ENCODE measurements at regions not wholly inside any gene's neighbourhood (a gene's known extent, or its start where the extent isn't known, plus 50 kb on each side); places are given as distances from the start of the nearest gene placed in this dataset.
"Not testable (repeated sequence)": the region's sequence is repeated elsewhere in the genome, so short reads cannot be mapped to it uniquely, and the experiment has no call there.

DNA sequence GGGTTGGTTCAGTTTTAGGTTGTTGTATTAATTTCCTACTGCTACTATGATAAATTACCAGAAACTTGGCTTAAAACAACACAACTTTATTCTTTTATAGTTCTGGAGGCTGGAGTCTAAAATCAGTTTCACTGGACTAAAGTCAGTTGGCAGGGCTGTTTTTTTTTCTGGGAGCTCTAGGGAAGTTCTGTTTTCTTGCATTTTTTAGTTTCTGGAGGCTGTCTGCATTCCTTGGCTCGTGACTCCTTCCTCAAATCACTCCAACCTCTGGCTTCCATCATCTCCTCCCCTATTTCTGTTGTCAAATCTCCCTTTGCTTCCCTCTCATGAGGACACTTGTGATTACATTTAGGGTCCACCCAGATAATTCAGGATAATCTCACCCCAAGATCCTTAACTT lies 51.3 kb upstream of the SUB1 start:
- no peak for DNase-seq

DNA sequence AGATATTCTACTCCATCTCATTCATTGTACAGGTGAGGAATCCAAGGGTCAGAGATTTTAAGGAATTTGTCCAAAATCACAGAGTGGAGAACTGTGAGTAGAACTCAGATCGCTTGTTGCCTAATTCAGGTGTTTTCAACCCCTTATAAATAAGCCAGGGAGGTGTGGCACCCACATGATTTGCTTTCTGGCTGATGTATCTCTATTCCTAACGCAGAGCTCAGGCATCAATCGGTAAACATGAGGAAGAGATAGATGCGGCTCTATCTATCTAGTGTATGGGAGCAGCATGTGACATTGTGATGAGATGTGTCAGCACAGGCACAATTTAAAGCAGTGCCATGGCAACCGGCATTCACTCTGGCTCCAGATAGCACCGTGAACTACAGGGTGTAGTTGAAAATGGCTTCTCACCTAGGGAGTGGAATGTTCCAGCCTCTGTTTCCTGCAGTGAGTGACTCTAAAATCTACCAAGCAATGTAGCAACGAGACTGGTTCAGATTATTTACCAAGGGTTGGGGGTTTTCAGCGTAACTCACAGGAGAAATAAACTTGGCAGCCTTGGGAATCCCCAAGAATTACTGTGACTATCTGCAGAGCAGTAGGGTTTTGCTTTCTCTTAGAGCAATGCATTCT lies 53.4 kb upstream of the SUB1 start:
- peak; percentile 55 for DNase-seq

DNA sequence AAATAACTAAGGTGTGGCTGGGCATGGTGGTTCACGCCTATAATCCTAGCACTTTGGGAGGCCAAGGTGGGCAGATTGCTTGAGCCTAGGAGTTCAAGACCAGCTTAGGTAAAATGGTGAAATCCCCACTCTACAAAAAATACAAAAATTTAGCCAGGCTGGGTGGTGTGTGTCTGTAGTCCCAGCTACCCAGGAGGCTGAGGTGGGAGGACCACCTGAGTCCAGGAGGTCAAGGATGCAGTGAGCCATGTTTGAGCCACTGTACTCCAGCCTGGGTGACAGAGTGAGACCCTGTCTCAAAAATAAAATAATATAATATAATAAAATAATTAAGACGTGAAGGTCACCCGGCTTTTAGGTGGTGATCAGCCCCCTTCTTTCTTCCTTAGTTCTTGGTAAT lies 58.0 kb upstream of the SUB1 start:
- not testable (repeated sequence) for DNase-seq

DNA sequence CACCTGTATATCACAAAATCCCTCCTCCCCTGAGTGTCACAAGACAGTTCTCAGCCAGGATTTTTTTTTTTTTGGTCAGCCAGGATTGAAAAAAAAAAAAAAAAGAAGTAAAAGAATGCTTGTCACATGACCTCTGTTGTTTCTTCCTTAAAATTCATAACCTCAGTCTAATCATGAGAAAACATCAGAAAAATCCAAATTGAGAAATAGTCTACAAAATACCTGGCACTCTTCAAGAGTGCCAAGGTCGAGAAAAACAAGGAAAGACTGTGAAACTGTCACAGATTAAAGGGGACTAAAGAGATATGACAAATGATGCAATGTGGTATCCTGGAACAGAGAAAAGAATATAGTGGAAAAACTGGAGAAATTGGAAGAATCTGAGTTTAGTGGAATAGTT lies 58.5 kb upstream of the SUB1 start:
- DNase-seq = no peak

DNA sequence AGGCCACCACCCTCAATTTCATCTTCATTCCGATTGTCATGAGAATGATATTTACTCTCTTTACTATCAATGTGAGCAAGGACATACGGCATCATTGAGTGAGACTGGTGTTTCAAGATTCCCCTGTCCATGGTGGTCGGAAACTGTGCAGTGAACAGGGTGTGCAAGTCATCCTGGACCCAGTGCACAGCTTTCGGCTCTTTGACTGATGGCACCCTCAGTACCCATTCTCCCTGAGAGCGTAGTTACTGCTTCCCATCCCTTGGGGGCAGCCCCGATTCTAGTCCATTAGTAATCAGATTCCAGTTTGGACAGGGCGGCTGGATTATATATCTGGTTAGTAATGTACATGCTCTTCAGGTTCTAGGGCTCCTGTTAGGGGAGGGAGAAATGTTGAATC lies 61.7 kb upstream of the SUB1 start:
- DNase-seq = no peak

DNA sequence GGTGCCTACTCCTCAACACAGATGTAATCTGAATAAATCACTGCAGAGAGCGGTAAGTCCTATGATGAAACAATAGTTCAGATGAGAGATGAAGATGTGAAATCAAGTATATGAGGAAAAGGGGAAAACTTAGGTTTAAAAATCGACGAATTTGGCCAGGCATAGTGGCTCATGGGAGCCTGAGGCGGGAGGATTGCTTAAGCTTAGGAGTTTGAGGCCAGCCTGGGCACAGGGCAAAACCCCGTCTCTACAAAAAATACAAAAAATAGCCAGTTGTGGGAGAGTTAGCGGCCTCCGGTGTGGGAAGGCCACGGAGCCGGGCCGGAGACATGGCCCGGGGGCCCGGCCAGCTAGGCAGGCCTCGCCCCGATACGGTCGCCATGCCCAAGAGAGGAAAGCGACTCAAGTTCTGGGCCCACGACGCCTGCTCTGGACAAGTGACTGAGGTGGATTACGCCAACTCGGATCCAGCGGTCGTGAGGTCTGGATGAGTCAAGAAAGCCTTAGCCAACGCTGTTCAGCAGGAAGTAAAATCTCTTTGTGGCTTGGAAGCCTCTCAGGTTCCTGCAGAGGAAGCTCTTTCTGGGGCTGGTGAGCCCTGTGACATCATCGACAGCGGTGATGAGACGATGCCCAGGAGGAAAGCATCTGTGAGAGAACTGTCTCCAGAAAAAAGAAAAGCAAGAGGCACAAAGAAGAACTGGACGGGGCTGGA lies 62.8 kb upstream of the SUB1 start:
- DNase-seq = no peak

DNA sequence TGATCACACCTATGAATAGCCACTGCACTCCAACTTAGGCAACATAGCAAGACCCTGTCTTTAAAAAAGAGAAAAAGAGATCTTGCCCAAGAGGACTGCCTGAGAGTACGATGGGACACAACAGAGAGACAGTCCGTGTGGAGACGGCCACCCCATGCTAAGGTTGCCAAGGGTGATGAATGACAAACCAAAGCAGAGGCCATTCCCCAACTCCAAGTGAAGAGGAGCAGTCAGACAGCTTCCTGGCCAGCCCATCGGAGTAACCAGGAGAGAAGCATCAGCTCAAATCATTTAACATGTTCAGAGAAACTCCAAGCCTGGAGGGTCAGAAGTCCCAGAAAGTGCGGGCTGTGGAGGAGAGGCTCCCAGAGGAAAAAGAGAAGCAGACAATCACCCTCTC lies 63.9 kb upstream of the SUB1 start:
- DNase-seq = no peak

DNA sequence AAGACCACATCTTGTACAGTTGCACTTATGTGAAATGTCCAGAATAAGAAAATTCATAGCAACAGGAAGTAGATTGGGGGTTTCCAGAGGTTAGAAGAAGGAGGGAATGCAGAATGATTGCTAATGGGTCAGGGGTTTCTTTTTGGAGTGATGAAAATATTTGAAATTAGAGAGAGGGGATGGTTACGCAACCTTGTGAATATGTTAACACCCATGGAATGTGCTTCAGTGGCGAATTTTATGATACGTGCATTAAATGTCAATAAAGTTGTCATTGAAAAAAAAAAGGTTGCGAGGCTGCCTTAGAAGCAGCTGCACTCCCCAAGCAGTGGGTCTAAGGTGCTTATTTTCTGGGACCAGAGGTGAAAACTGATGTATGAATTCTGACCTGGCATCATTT lies 64.4 kb upstream of the SUB1 start:
- no peak for DNase-seq

DNA sequence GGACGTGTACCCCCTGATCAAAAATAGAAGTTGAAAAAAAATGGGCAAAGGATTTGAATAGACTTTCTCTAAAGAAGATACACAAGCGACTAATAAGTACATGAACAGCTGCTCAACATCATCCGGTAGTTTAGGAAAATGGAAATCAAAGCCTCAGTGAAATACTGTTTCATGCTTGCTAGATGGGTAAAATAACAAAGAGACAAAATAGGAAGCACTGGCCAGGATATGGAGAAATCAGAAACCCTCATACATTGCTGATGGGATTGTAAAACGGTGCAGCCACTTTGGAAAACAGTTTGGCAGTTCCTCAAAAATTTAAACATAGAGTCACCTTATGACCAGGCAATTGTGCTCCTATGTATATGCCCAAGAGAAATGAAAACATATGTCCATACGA lies 65.0 kb upstream of the SUB1 start:
- no peak for DNase-seq

DNA sequence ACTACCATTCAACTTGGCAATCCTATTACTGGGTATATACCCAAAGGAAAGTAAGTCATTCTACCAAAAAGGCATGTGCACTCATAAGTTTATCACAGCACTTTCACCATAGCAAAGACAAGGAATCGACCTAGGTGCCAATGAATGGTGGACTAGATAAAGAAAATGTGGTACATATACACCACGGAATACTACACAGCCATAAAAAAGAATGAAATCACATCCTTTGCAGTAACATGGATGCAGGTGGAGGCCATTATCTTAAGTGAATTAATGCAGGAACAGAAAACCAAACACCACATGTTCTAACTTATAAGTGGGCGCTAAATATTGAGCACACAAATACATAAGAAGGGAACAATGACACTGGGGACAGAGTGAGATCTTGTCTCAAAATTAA lies 65.8 kb upstream of the SUB1 start:
- no peak for DNase-seq

DNA sequence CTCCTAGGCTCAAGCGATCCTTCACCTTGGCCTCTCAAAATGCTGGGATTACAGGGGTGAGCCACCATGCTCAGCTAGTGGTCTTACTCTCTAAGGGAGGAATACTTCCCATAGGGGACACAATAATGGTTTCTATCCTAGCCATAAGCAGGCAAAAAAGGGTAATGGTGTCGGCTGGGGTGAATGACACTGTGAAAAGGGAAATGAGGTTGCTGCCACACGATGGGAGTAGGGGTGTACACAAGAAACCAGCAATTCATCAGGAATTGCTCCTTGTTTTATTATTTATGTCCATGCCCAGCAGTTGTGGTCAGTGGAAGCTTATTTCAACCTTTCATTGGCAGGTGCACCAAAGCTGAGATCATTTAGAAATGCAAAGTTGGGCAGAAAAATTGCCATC lies 70.3 kb upstream of the ZFR start:
- DNase-seq = no peak

DNA sequence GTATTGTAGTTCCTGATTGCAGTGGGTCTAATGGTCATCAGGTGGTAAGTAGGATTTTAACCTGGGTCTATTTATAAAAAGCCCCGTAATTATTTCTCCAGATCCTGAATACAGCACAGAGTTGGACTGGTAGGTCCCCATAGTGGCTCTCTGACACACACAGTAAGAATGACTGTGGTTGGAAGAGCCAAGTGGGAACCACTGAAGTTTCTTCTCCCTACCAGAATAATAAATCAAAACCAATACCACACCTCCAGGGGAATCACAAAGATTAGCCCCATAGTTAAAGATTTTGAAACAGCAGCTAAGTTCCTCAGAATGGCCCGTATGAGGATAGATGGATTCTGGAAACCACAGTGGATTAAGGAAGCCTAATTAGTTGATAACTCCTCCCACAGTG lies 68.4 kb upstream of the ZFR start:
- DNase-seq = no peak

DNA sequence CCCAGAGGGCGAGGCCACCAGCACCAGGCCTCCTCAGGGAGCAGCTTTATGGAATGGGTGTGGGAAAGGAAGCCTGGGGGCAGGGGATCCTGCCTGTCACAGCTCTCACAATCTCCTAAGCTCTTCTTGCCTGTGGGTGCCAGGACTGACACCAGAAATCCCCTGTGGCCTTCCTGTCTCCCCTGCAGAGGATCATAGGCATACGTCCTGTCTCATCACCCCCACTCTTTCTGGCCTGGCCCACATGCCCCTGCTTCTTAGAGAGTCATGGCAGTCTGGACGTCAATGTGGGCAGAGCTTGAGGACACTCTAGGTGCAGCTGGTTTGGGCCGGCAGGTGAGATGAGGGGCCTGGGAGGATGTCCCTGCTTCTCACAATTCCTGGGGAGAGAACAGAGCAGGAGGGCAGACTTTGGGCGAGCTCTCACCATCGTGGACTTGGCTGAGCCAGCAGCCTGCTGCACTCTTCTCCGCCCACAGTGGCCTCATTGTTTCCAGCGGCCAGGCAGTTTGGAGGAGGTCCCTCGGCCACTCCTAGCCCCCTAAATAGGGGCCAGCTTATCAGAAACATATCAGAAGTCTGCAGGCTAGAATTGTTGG lies 67.3 kb upstream of the ZFR start:
- DNase-seq = no peak

DNA sequence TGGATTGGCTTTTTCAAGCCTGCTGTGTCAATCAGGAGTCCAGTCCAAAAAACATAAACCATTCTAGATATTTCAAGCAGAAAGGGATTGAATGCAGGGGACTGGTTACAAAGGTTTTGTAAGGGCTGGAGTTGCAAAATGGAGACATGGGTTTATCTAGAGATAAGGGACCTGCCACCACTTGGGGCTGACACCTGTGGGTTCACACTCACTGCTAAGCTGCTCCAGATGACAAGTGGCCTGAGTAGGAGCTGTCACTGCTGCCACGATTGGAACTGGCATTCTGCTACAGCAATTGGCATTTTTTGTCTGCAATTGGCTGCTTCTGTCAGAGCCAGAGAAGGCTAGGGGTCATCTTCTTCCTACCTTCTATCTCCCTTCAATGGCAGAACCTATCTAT lies 66.3 kb upstream of the ZFR start:
- DNase-seq = no peak

DNA sequence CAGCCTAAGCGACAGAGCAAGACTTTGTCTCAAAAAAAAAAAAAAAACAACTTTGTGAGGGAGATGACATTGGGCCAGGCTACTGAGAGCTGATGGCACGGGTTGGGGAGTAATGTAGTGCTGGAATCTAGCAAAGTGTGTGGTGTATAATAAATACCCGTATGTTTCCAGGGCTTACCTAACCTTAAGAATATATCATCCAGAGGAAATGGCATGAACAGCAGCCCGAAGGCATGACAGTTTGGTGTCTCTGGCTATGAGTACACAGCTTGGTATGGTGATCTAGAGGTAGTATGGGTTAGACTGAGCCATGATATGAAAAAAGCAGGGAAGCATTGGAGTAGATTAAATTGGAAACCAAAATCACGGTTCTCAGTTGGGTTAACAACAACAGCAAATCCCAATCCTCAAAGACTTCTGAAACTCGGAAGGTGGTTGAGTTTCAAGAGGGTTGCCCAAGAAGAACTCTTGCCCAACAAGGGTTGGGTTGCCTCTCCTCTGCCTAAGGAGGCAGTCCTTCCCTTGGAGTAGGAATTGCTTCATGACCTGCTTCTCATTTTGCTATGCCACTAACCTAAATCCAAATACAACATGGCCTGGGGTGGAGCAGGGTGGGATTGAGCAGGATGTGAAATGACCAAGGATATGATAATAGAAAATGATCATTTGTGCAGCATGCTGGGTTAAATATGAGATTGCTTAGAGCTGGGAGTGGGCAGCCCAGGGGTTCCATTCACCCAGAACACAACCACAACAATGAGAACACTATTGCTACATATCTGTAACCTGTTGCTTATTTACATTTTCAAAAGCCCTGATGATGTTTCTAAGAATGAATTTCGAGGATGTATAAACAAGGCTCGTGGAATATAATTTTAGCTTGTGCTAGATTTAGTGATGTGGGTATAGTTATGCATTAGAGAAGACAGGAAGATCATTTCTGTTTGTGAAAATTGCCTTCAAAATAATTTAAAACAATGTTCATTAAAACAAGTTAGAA lies 64.6 kb upstream of the ZFR start:
- no peak for DNase-seq

DNA sequence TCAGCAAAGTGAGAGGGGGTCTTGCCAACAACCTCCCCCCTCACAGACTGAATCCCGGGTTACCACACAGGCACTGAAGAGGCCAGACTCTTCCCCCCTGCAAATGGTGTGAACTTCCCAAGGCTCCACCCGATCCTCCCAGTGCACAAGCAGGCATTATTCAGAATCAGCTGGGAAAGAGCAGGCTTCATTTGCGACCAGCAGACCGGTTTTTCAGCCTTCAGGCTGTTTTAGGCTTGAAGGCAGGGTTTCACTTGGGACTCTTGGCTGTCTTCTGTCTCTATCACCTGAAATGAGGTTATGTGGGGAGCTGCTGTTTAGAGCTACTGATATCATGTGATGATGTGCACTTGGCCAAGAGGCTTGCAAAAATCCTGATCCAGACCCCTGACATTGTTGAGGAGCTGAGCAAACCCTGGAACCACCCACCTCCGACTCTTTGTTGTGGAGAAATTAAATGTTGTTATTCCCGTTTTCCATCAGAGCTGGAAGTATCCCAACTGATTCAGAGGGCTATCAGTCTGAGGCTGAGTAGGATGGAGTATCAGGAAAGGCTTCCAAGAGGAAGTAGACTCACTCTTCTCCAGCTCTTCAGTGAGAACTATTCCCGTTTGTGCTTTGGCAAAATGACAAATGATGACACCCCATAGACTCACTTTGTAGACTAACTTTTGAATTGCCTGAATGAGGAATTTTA lies 63.3 kb upstream of the ZFR start:
- no peak for DNase-seq

DNA sequence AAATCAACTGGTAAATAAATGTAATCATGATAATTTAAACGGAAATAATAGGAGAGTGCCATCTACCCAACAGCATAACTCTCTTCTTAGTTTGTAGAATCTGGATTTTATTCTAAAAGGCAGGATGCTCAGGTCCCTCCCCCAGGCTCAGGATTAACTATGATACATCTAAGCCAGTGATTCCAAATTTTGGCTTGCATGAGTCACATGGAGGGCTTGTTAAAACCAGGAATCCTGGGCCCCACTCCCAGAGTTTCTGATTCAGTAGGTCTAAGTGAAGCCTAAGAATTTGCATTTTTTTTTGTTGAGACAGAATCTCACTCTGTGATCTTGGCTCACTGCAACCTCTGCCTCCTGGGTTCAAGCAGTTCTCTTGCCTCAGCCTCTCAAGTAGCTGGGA lies 62.3 kb upstream of the ZFR start:
- DNase-seq = no peak

DNA sequence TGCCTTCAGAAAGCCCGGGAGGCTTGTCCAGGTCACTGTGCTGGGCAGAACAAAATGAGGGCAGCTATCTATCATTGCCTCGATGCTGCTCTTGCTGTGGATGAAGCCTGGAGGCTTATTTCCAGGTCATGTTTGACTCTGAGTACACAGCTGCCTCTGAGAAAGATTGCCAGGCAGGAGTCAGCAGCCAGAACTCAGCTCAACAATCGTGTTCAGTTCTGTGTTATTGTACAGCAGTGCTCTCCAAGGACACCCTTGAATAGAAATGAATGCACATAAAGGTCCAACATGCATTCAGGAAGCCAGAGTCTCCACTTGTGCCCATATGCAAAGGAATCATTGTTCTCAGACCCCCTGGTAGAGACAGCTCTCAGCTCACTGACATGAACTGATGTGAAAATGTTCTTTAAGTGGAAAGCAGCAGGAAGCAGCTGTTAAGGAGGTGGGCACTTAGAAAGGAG lies 61.7 kb upstream of the ZFR start:
- no peak for DNase-seq

DNA sequence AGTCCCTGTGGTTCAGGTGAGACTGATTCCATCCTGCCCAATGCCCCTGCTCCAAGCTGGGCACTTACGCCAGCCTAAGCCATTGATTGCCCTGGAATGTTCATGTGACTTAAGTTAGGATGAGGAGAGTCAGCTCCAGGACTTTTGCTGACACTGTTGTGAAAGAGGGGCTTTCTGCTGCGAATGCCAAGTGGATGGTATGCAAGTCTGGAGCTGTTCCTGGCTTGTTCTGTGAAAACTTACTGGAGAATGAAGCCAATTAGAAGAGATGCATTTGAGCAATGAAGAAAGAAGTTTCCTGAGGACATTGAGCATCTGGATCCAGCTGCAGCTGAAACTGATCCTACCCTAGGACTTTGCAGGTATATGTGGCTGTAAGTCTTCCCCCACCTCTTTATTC lies 61.2 kb upstream of the ZFR start:
- no peak for DNase-seq

DNA sequence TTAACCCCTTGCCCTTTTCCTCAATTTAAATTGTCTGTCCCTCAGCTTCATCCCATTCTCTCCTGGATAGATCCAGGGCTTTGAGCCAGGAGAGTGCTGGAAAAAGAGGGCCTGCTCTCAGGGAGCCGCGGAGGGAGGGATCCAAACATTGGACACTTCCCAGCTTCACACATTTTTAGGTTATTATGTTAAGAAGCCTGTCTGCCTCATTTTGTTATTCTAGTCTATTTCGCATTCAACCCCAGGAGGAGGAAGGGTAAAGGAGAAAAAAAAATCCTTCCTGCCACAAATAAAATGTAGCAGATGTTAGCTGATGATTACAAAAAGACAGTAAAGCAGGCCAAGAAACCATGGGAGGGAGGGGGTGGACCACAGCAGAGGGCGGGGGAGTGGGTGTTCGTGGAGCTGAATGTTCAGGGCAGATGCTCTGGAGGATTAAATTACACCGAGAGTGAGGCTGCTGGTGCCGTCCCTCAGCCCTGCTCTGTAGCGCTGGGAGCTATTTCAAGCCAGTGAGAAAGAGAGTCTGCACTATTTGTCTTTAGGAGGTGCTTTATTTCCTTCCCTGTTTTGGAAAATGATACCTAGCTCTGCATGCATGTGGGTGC lies 60.6 kb upstream of the ZFR start:
- DNase-seq = no peak

DNA sequence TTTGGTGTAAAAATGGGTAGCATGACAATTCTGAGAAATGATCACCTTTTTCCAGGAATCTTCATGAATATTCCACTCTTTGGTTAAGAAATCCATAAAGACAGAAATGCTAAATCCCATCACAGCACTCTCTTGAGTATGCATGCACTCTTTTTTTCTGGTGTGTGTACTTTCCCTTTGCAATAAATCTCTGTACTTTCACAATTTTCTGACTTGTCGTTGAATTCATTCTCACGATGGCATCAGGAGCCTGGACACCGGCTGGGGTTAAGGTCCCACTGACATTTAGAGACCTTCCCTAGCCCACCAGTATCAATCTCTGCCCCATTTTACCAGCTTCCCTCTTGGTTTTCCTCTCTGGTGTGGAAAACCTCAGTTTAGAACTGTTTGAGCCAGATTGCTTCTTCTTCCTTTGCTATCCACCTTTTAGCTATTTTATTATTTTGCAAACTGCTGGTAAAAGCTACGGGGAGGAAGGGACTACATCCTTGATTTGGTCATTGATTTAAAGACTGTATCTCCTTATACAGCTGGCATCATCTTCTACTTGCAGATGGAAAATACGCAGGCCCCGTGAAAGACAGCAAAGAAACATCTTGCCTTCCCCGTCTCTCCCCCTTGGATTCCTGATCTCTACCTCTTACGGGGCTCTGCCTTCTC lies 59.9 kb upstream of the ZFR start:
- DNase-seq = no peak

DNA sequence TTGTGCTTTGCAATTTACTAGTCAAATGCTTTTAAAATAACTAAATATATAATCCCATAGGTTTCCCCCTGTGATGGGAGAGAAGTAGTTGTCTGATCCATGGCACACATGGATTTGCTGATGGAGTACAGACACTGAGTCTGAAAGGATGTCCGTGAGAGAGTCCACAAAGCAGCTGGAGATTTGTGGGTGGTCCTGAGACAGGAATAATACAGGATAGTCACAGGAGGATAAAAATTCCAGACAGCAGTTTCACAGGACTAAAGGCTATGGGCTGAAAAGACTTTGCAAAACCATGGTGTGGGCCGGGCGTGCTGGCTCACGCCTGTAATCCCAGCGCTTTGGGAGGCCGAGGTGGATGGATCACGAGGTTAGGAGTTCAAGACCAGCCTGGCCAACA lies 58.7 kb upstream of the ZFR start:
- DNase-seq = no peak

Data from stimulated activated CD8-positive, alpha-beta memory T cell treated with anti-CD3 and anti-CD28 coated beads, Interleukin-4, amount 100 ng/mL, for 48 hours (primary cell).